GM21825 (cell line): ENCODE measurements at regions not wholly inside any gene's neighbourhood (a gene's known extent, or its start where the extent isn't known, plus 50 kb on each side); places are given as distances from the start of the nearest gene placed in this dataset.

Source experiments
- ATAC-seq: cut with Tn5 transposase; IDR thresholded peaks from one replicate; pipeline ENCODE4 v1.9.1; 2021; ENCODE audit warnings: mild to moderate bottlenecking, moderate library complexity; ENCODE audit not compliant: unreplicated experiment

DNA sequence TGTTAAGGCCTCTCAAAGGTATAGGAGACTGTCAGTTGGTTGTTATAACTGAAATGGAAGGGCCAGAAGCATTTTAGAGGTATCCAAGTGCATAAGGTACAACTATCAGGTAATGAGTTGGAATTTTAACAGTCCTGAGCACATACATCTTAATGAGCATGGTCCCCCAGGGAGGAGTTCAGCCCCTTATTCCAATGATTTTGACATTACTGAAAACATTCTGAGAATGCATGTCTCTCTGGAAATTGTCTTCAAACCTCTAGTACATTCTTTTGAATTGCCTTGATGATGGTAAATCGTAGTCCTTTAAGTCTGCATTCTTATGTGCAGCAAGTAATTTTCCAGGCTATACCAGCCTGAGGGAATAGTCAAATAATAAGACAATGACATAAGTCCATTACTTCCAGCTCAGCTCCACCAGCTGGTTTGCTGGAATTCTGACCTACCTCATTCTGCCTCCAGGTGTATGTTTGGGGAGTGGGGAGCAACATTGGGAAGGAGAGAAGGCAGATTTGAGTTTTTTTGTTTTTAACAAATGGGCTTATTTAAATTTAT, 239.2 kb downstream of the MSRB3 start:
- ATAC-seq: no peak

- ATAC-seq: no peak
These were observed 240.3 kb downstream of the MSRB3 start for GRCh38 chr12:65518771-65519170.

DNA sequence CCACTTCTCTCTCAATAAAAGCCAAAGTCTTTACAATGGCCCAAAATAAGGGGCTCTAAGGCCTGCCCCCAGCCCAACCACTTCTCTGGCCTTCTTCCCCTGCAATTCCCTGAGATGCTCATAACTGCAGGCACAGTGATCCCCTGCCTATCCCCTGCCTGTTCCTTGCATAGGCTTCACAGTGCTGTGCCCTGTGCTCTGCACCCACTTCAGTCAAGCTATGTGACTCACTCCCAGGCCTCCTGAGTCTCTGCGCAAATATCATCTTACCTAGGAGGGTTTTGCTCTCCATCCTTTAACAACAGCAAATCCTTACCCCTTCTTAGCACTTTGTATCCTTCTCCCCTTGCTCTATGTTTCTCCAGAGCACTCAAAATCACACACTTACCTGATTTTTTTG, 242.2 kb downstream of the MSRB3 start:
- no peak for ATAC-seq

- ATAC-seq: no peak
These were observed 244.7 kb downstream of the MSRB3 start for GRCh38 chr12:65522956-65523860.

GRCh38 chr12:65524666-65525065, 246.2 kb downstream of the MSRB3 start:
- no peak for ATAC-seq

DNA sequence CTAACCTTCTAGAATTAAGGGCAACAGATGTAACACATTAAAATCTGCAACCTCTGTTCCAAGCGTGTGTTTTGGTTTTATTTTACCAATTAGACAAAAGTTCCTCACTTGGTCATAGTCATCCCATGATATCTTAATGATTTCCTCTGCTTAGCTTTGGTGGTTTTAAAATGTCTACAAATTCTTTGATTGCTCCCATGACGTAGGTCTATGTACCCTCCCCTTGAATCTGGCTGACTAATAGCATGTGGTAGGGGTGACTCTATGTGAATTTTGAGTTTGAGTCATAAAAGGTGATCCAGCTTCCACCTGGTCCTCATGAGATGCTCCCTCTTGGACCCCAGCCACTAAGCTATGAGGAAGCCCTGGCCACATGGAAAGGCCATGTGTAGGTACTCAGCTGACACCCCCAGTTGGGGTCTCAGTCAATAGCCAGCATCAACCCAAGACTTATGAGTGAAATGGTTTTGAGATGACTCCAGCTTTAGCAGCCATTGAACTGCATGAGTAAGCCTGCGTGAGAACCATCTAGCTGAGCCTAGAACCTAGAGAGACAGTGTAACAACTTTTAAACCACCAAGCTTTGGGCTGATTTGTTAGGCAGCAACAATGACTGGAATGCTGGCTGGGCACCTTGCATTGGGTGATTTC, 247.1 kb downstream of the MSRB3 start:
- no peak for ATAC-seq

DNA sequence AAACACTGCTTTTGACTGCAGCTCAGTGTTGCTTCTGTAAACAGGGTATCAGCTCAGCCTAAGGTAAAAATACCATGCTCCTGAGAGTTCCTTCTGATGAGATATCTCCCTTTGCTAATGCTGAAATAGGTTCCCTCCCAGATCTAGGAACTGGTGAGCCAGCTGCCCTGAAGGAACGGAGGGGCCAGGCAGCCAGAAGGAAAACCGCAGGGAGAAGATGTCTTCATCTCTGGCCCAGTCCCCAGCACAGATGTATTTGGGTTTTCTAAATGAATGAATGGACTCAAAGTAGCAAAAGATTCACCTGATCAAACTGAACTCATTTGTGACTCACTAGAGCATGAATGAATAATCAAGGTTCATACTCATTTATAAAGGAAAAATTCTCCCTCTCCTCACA, 247.8 kb downstream of the MSRB3 start:
- ATAC-seq: no peak

DNA sequence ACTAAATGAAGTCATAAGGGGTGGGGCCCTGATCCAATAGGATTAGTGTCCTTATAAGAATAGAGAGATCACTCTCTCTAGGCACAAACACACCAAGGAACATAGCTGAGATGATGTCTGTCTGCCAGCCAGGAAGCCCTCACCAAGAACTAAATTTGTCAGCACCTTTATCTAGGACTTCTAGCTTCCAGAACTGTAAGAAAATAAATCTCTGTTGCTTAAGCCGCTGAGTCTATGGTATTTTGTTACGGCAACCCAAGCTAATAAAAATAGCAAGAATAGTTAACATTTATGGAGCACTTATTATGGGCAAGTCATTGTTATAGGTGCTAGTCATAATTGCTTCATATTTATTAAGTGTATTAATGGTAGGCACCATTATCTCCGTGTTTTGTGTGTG, 249.6 kb downstream of the MSRB3 start:
- ATAC-seq: no peak

DNA sequence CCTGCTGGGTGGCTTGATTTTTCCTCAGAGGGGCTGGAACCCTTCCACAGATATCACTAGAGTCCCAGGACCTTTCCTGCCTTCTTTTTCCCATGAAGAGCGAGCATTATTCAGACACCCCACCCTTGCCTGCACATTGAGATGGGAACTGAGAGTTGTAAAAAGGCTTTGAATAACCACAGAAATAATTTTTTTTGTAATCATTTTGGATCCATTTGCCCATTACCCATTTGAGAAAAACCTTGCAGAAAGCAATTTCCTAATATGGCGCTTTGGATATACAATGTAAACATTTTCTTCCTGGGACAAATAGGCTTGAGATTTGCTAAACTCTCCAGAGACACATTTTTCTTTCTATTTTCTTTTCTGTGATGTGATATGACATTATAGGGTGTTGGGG, 250.6 kb downstream of the MSRB3 start:
- no peak for ATAC-seq

DNA sequence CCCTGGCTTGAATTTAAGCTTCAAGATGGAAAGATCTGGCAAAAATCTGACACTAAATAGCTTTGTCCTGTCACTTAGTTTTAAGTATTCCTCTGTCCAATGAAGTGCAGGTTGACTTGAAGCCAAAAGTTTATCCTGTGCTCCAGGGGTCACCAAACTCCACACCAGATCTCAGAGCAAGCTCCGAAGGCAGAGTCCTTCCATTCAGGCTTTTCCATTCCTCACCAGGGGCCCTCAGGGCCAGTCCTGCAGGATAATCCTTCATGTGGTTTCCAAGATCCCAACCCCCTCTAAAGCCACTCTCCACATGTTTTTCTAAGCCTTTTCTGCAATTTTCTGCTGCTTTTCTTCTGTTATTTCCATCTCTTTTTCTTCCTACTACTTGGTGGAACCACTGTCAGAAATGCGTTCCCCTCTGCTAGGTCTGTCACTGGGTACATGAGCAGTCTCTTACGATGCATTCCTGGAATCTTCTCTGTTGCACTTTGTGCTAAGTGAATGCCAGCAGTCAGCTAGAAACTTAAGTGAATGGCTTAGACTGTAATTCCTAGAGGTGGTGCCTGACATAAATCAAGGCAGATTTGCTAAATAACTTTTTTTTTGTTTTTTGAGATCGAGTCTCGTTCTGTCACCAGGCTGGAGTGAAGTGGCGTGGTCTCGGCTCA, 251.4 kb downstream of the MSRB3 start:
- ATAC-seq: no peak

GRCh38 chr12:65532162-65532561, 253.7 kb downstream of the MSRB3 start:
- no peak for ATAC-seq

DNA sequence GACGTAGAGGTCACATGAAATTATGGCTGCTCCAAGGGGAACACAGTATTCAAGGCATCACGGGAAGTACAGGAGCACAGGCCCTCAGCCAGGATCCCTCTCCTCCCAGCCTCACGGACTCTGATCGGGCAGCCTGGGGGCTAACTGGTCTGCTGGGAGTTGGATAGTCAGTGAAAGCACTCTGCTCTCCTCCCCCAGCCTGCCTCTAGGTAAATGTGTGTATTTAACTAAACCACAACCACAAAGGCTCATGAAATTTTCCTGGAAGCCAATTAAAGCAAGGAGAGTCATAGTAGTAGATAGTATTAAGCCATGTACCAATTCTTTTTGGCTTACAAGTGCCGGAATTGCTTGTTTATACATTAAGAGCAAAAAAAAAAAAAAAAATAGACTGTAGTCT, 254.3 kb downstream of the MSRB3 start:
- ATAC-seq: no peak

DNA sequence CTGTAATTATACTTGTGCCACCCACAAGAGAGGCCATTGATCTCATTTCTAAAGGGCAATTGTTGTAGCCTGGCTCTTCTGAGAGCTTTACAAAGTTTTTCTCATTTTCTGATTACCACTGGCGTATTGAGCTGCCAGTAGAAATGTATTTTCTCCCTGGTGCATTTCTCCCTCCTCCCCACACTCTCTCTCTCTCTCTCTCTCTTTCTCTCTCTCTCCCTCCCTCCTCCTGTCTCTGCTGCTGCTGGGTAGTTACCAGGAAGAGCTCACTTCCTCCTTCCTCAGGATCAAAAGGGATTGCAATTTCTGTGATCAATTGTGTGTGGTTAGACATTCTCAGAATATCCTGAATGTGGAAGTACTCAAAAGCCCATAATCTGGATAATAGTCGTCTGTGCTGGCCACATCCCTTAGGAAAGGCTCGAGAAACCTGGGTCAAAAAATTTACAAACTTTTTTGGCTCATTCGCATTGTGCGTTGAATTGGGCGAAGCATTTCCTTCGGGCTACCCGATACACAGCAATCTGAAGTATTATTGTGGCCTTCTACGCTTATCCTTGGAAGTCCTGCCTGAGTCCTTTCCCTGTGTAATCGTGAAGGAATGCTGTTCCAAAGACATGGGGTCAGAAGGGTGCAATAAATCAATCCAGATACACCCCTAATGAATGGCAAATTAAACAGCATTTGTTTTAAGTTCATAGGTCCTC, 254.8 kb downstream of the MSRB3 start:
- no peak for ATAC-seq

DNA sequence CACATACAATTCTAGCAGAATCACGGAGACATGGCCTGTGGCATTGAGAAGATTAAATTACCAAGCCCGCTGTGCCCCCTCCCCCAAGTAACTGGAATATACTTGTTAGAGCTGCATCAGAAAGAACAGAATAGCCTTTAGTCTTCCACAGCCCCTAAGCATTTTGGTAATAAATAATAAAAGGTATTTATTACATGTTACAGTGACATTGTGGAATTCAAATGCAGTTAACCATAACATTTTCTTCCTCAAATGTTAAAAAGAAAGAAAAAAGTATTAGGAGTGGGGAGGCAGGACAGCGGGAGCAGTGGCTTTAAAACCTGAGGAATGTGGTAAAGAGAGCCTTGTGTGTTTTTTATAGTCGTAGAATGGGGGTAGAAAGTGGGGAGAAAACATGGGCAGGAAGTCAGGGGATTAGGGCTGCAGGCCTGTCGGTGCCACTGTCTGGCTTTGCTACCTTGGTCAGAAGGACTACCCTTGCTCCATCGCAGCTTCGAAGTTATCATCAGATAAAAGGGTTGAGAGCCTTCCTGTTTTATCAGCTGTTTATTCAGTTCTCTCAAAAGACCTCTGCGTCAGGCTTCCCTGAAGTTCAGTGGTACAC, 255.9 kb downstream of the MSRB3 start:
- no peak for ATAC-seq

DNA sequence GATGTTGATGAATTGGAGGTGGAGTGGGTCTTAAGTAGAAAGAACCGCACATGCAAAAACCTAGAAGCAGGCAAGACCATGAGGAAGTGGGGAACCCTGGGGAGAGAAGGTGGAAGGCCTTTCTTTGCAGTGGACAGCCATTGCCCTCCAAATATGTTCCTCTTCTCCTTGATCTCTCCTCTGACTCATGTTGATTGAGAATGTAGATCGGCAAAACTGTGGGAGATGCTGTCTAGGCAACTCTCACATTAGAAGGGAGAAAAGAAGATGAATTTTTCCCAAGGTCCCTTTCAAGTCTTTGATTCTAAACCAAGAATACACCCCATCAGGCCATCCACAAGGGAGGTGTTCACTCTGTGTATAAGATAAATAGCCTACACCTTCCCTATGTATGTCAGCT, 257.5 kb downstream of the MSRB3 start:
- ATAC-seq: no peak

DNA sequence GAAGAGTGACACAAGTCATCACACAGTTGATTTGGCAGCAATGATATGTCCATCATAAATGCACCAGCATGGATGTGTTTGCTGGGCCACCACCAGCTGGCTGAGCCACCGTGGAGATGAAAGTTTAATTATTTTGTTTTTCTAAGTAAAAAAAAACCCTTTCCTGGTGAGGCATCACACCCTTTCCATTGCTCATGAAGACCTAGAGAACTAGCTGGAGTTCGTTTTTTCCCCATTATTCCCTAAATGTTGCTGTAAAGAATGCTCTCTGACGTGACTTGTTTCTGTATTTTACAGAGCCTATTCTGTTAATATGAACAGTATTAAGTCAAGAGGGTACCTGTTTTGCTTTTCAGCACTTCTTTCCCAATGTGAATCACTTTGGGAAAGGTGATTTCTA, 257.9 kb downstream of the MSRB3 start:
- no peak for ATAC-seq

DNA sequence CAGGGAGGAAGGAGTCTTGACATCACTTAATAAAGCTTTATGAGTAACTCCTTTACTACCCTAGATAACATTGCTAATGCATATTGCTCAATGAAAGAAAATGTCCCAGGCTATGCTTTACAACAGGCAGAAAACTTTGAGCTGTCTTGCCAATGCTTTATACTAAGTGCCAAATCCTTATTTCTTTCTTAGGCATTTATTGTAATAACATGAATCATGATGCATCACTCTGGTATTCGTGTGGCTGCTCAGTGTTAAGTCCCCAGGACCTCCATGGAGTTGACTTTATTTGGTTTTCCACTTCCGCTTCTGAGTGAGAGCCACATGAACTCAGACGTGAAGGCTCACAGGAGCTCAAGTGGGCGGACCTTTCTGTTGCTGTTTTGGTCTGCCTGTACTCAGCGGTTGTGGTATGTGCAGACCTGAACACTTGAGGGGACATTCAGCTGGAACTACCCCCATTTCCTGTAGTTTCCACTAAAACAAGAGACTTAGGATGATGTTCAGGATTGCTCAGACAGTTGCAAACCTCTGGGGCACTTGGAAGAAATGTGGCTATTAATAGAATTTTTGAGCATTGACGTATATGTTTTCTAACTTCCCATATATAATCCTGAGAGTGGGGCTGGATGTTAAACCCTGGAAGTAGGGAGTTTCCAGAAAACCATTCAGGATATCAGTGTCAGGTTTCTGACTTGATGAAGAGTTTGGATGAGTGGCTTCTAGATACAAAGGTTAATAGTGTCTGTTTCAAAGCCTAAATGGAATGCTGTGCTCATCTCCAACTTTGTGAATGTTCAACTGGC, 258.6 kb downstream of the MSRB3 start:
- ATAC-seq: no peak

GRCh38 chr12:65537978-65538377, 259.5 kb downstream of the MSRB3 start:
- ATAC-seq: no peak

- no peak for ATAC-seq
These were observed 260.5 kb downstream of the MSRB3 start for GRCh38 chr12:65539023-65539422.

- no peak for ATAC-seq
These were observed 261.7 kb downstream of the MSRB3 start for GRCh38 chr12:65540140-65540539.
